OCI-LY7 (cell line): ENCODE measurements at regions not wholly inside any gene's neighbourhood (a gene's known extent, or its start where the extent isn't known, plus 50 kb on each side); places are given as distances from the start of the nearest gene placed in this dataset.

Source experiments
- BruUV-seq: library from RNA; stranded (reverse); fragments of 400-500 nt; replicated peaks from 2 replicates; lab custom pipeline; 2021; lab: Mats Ljungman, UMichigan
- CTCF ChIA-PET: fragments of 300-600 bp; sonication (Branson Sonifier 250); formaldehyde crosslinking; loops from one replicate; lab custom pipeline; 2022; ENCODE audit warnings: antibody characterized with exemption; ENCODE audit not compliant: unreplicated experiment; lab: Charles Lee
- POLR2A ChIA-PET: fragments of 300-600 bp; sonication (Branson Sonifier 250); formaldehyde crosslinking; loops from one replicate; lab custom pipeline; 2022; ENCODE audit warnings: antibody characterized with exemption; lab: Charles Lee
- DNase-seq: peaks from one replicate; pipeline ENCODE4 v3.0.0-alpha.2; 2015; ENCODE audit warnings: low spot score
- H2AFZ ChIP-seq: fragments of 200-600 bp; sonication (generic), shearing (Covaris generic); 2 replicates; pipeline ENCODE4 v1.6.1; 2014; ENCODE audit warnings: mild to moderate bottlenecking, antibody characterized with exemption, low read length, moderate library complexity
- H3K27ac ChIP-seq: fragments of 200-600 bp; sonication (generic); 2 replicates; pipeline ENCODE4 v1.5.1; 2014; ENCODE audit warnings: mixed run types, low read depth, mild to moderate bottlenecking, moderate library complexity, low read length, inconsistent platforms; ENCODE audit not compliant: poor library complexity, severe bottlenecking
- H3K36me3 ChIP-seq: fragments of 200-600 bp; sonication (generic); 2 replicates; pipeline ENCODE4 v1.6.1; 2014; ENCODE audit warnings: mild to moderate bottlenecking, antibody characterized with exemption, low read length, moderate library complexity, mixed read lengths; ENCODE audit not compliant: insufficient read depth
- H3K4me1 ChIP-seq: fragments of 200-600 bp; sonication (generic); 2 replicates; pipeline ENCODE4 v1.5.1; 2014; ENCODE audit warnings: mild to moderate bottlenecking, low read length; ENCODE audit not compliant: insufficient read depth, poor library complexity, severe bottlenecking
- H3K4me2 ChIP-seq: fragments of 200-600 bp; sonication (generic); 2 replicates; pipeline ENCODE4 v1.6.1; 2014; ENCODE audit warnings: mild to moderate bottlenecking, low read length
- H3K4me3 ChIP-seq: fragments of 200-600 bp; sonication (generic); 2 replicates; pipeline ENCODE4 v1.5.1; 2014; ENCODE audit warnings: mild to moderate bottlenecking, low read depth, low read length; ENCODE audit not compliant: poor library complexity, severe bottlenecking
- H3K79me2 ChIP-seq: fragments of 200-600 bp; sonication (generic); 2 replicates; pipeline ENCODE4 v1.6.1; 2016; ENCODE audit warnings: low read depth, mild to moderate bottlenecking, low read length, moderate library complexity, mixed read lengths; ENCODE audit not compliant: insufficient read depth
- H3K9me2 ChIP-seq: fragments of 200-600 bp; sonication (generic); 2 replicates; pipeline ENCODE4 v1.6.1; 2016; ENCODE audit warnings: mild to moderate bottlenecking, low read length, mixed read lengths; ENCODE audit not compliant: insufficient read depth
- H3K9me3 ChIP-seq: fragments of 200-600 bp; sonication (generic); 2 replicates; pipeline ENCODE4 v1.6.1; 2014; ENCODE audit warnings: mild to moderate bottlenecking, mixed run types, low read length, mixed read lengths
- H4K20me1 ChIP-seq: fragments of 200-600 bp; sonication (generic); 2 replicates; pipeline ENCODE4 v1.6.1; 2014; ENCODE audit warnings: mild to moderate bottlenecking, antibody characterized with exemption, low read length, moderate library complexity, mixed read lengths; ENCODE audit not compliant: insufficient read depth
- EZH2phosphoT487 ChIP-seq: fragments of 200-600 bp; sonication (generic); IDR thresholded peaks from 2 replicates; pipeline ENCODE4 v1.6.1; 2018; ENCODE audit warnings: low read depth, borderline replicate concordance, mild to moderate bottlenecking, mixed run types, antibody characterized with exemption, low read length, moderate library complexity, mixed read lengths
- intact Hi-C: fragments of 100-400 bp; cut with micrococcal nuclease; formaldehyde crosslinking; loops from one replicate; pipeline ENCODE4 v1.10.0; 2022; ENCODE audit not compliant: unreplicated experiment
- TF ChIP-seq, protein P1 (sequence below): fragments of 200-600 bp; sonication (generic); conservative IDR thresholded peaks from 2 replicates; pipeline ENCODE4 v1.5.1; 2014; ENCODE audit warnings: mild to moderate bottlenecking, antibody characterized with exemption, low read length, moderate library complexity, mixed read lengths

DNA sequence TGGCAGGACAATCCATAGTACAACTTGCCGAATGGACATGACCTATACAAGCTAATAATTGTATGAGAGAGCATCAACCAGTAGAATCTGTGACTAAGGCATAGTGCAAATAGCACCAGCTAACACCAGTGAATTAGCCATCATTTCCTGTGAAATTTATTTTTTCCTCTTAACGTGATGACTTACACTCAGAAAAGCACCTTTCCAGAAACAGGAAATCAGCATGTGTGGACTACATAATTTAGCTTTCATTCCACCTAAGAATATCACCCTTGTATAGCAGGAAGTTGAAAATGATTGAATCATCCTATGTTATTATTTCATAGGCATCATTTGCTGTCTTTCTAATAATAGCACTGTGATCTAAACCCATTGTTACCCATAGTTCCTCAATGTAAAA is 1393.4 kb upstream of the PCDH7 start:
- no peaks in the 10 kb centered on the region for H3K36me3 ChIP-seq
- no peak for DNase-seq
- no peaks in the 10 kb centered on the region for H3K9me2 ChIP-seq
- intact Hi-C loops = no loop called here
- CTCF ChIA-PET = no interaction called here
- no peak for TF ChIP-seq EZH2phosphoT487
- TF ChIP-seq, protein P1, sequence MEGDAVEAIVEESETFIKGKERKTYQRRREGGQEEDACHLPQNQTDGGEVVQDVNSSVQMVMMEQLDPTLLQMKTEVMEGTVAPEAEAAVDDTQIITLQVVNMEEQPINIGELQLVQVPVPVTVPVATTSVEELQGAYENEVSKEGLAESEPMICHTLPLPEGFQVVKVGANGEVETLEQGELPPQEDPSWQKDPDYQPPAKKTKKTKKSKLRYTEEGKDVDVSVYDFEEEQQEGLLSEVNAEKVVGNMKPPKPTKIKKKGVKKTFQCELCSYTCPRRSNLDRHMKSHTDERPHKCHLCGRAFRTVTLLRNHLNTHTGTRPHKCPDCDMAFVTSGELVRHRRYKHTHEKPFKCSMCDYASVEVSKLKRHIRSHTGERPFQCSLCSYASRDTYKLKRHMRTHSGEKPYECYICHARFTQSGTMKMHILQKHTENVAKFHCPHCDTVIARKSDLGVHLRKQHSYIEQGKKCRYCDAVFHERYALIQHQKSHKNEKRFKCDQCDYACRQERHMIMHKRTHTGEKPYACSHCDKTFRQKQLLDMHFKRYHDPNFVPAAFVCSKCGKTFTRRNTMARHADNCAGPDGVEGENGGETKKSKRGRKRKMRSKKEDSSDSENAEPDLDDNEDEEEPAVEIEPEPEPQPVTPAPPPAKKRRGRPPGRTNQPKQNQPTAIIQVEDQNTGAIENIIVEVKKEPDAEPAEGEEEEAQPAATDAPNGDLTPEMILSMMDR = no peak
- no TSS peak for BruUV-seq
- H3K27ac ChIP-seq = no peak overlapping the region
- no peak overlapping the region for H3K4me3 ChIP-seq
- H3K79me2 ChIP-seq = no peaks in the 10 kb centered on the region
- H3K4me2 ChIP-seq = no peak overlapping the region
- H2AFZ ChIP-seq = no peak overlapping the region
- no peaks in the 10 kb centered on the region for H3K4me1 ChIP-seq
- POLR2A ChIA-PET = no interaction called here
- no peaks in the 10 kb centered on the region for H4K20me1 ChIP-seq
- no peaks in the 10 kb centered on the region for H3K9me3 ChIP-seq

DNA sequence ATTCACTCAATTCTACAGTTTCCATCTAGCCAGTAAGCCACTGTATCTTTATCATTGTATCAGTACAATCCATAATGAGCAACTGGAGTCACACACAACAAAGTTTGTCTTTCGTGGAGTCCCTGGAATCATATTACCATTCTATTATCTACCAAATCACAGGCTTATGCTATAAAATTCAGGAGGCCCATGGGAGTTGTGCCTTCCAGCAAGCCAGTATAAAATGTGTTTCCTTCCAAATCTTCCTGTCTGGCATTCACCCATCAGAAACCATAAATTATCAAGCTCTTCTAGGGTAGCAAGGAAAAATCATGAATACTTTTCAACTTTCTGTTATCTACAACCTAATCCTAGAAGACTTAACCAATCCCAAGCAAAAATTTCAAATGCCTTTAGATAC is 1383.3 kb upstream of the PCDH7 start:
- Histone ChIP-seq H3K9me2 (no peaks in the 10 kb centered on the region), H3K79me2 (no peaks in the 10 kb centered on the region), H3K9me3 (no peaks in the 10 kb centered on the region), H3K27ac (no peak overlapping the region), H2AFZ (no peak overlapping the region), H3K4me3 (no peak overlapping the region), H3K4me2 (no peak overlapping the region), H4K20me1 (no peaks in the 10 kb centered on the region), H3K4me1 (no peaks in the 10 kb centered on the region), H3K36me3 (no peaks in the 10 kb centered on the region)
- BruUV-seq = no TSS peak
- ChIA-PET CTCF (no interaction called here), POLR2A (no interaction called here)
- no peak for DNase-seq
- TF ChIP-seq EZH2phosphoT487 = no peak
- TF ChIP-seq, protein P1 = no peak
- intact Hi-C loops = no loop called here

DNA sequence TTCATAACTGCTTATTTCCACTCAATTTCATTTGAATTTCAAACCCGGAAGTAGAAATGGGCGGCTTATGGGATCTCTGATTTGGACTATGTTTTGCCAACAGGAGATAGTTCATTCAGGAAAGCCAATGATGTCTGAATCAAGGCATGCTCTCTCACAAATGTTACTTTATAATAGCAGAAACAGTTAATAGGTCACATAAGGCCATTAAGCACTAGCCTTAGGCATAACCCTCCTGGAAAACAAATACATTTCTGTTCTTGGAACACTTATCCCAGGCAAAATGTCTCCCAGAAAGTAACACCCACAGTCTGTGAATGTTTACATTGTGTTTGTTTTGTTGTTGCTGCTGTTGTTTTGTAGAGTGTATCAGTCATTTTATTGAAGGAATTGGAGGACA is 1347.2 kb upstream of the PCDH7 start:
- CTCF ChIA-PET = no interaction called here
- BruUV-seq = no TSS peak

More for the DNA sequence above, 1347.2 kb upstream of the PCDH7 start:
- intact Hi-C loops = no loop called here
- Histone ChIP-seq H4K20me1 (no peaks in the 10 kb centered on the region), H3K79me2 (no peaks in the 10 kb centered on the region), H3K9me3 (no peaks in the 10 kb centered on the region), H3K4me3 (no peak overlapping the region), H3K4me2 (no peak overlapping the region), H3K9me2 (no peaks in the 10 kb centered on the region), H3K4me1 (no peaks in the 10 kb centered on the region), H3K36me3 (no peaks in the 10 kb centered on the region), H3K27ac (no peak overlapping the region), H2AFZ (no peak overlapping the region)
- no peak for DNase-seq
- no peak for TF ChIP-seq EZH2phosphoT487
- TF ChIP-seq, protein P1 = no peak
- POLR2A ChIA-PET = no interaction called here
